SK-N-SH treated with all-trans-retinoic acid at 6 μM for 48 hours (cell line): ENCODE measurements at regions not wholly inside any gene's neighbourhood (a gene's known extent, or its start where the extent isn't known, plus 50 kb on each side); places are given as distances from the start of the nearest gene placed in this dataset.
"Not testable (repeated sequence)": the region's sequence is repeated elsewhere in the genome, so short reads cannot be mapped to it uniquely, and the experiment has no call there.

Experiments used
- ARNTL ChIP-seq: fragments of 450-650 bp; formaldehyde crosslinking; IDR thresholded peaks from 2 replicates; pipeline ENCODE4 v1.5.0; 2020; ENCODE audit warnings: low read depth, mild to moderate bottlenecking, moderate library complexity, borderline replicate concordance
- BACH2 ChIP-seq: fragments of 250-450 bp; sonication (Bioruptor Pico); IDR thresholded peaks from 2 replicates; pipeline ENCODE4 v1.9.0; 2021; ENCODE audit warnings: mild to moderate bottlenecking, borderline replicate concordance
- CREB5 ChIP-seq: fragments of 250-450 bp; sonication (Bioruptor Pico); IDR thresholded peaks from 2 replicates; pipeline ENCODE4 v1.5.1; 2020; ENCODE audit warnings: low read depth, mild to moderate bottlenecking, moderate library complexity
- CSDC2 ChIP-seq: fragments of 250-450 bp; sonication (Bioruptor Pico); IDR thresholded peaks from 2 replicates; pipeline ENCODE4 v1.5.0; 2020; ENCODE audit warnings: mild to moderate bottlenecking, moderate library complexity
- ESRRG ChIP-seq: fragments of 250-450 bp; sonication (Bioruptor Pico); IDR thresholded peaks from 2 replicates; pipeline ENCODE4 v1.6.1; 2021; ENCODE audit warnings: mild to moderate bottlenecking
- ISL1 ChIP-seq: fragments of 250-450 bp; sonication (Bioruptor Pico); IDR thresholded peaks from 2 replicates; pipeline ENCODE4 v2.1.2; 2022; ENCODE audit warnings: mild to moderate bottlenecking, moderate library complexity
- SNAI2 ChIP-seq: fragments of 250-450 bp; sonication (Bioruptor Pico); IDR thresholded peaks from 2 replicates; pipeline ENCODE4 v1.5.0; 2020; ENCODE audit warnings: mild to moderate bottlenecking, moderate library complexity
- TOX ChIP-seq: fragments of 250-450 bp; sonication (Bioruptor Pico); IDR thresholded peaks from 2 replicates; pipeline ENCODE4 v1.8.0; 2021; ENCODE audit warnings: mild to moderate bottlenecking, moderate library complexity, borderline replicate concordance
- ZFP3 ChIP-seq: fragments of 250-450 bp; sonication (Bioruptor Pico); IDR thresholded peaks from 2 replicates; pipeline ENCODE4 v1.5.0; 2020; ENCODE audit warnings: mild to moderate bottlenecking, moderate library complexity
- TF ChIP-seq, protein P1 (sequence below): fragments of 250-450 bp; sonication (Bioruptor Pico); IDR thresholded peaks from 2 replicates; pipeline ENCODE4 v1.8.0; 2020; ENCODE audit warnings: mild to moderate bottlenecking, moderate library complexity, borderline replicate concordance
- TF ChIP-seq, protein P2 (sequence below): fragments of 250-450 bp; sonication (Bioruptor Pico); IDR thresholded peaks from 2 replicates; pipeline ENCODE4 v1.8.0; 2021; ENCODE audit warnings: low read depth, mild to moderate bottlenecking, moderate library complexity, borderline replicate concordance

- not testable (repeated sequence) for TF ChIP-seq ARNTL; TOX (CRISPR knock-in tag); ZFP3 (CRISPR knock-in tag); SNAI2 (CRISPR knock-in tag); CSDC2 (CRISPR knock-in tag); BACH2 (CRISPR knock-in tag); ISL1 (CRISPR knock-in tag); ESRRG (CRISPR knock-in tag); CREB5 (CRISPR knock-in tag)
- TF ChIP-seq, protein P1, sequence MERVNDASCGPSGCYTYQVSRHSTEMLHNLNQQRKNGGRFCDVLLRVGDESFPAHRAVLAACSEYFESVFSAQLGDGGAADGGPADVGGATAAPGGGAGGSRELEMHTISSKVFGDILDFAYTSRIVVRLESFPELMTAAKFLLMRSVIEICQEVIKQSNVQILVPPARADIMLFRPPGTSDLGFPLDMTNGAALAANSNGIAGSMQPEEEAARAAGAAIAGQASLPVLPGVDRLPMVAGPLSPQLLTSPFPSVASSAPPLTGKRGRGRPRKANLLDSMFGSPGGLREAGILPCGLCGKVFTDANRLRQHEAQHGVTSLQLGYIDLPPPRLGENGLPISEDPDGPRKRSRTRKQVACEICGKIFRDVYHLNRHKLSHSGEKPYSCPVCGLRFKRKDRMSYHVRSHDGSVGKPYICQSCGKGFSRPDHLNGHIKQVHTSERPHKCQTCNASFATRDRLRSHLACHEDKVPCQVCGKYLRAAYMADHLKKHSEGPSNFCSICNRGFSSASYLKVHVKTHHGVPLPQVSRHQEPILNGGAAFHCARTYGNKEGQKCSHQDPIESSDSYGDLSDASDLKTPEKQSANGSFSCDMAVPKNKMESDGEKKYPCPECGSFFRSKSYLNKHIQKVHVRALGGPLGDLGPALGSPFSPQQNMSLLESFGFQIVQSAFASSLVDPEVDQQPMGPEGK (CRISPR knock-in tag), result not testable (repeated sequence)
- TF ChIP-seq, protein P2, sequence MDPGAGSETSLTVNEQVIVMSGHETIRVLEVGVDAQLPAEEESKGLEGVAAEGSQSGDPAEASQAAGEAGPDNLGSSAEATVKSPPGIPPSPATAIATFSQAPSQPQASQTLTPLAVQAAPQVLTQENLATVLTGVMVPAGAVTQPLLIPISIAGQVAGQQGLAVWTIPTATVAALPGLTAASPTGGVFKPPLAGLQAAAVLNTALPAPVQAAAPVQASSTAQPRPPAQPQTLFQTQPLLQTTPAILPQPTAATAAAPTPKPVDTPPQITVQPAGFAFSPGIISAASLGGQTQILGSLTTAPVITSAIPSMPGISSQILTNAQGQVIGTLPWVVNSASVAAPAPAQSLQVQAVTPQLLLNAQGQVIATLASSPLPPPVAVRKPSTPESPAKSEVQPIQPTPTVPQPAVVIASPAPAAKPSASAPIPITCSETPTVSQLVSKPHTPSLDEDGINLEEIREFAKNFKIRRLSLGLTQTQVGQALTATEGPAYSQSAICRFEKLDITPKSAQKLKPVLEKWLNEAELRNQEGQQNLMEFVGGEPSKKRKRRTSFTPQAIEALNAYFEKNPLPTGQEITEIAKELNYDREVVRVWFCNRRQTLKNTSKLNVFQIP (CRISPR knock-in tag), result not testable (repeated sequence)
Observed at GRCh38 chr12:127608359-127608758, 658.6 kb upstream of the TMEM132C start.
